ENCODE measurements at regions not wholly inside any gene's neighbourhood (a gene's known extent, or its start where the extent isn't known, plus 50 kb on each side); places are given as distances from the start of the nearest gene placed in this dataset.

DNA sequence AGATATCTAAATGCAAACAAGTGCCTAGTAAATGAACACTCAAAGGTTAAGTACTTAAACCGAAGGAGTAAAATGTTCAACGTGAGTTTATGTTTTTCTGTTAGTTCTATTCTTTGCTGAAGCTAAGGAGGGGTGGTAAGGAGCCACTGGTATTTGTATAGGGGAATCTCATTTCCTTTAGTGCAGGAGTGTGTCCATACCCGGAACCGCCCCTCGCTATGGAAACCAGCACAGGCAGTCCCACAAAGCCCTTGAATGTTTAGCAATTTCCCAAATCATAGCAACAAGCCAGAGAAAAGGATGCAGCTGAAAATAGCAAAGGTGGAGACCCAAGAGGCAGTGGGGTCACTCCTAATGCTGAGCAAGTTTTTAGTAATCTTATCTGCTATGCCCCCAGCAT lies 78.8 kb upstream of the STK32A start:
- no peak overlapping the region for H2AFZ ChIP-seq (ENCODE audit: control insufficient read depth, low read length)
- no peak overlapping the region for H3K27ac ChIP-seq (ENCODE audit: control insufficient read depth, insufficient read depth, low read length)
- DNase-seq (ENCODE audit: low read depth, low spot score) (no peak), FAIRE-seq (no peak)
- no peak overlapping the region for H3K9ac ChIP-seq (ENCODE audit: control insufficient read depth, extremely low read depth, insufficient read depth, low read length)
- H3K4me3 ChIP-seq (ENCODE audit: control insufficient read depth in 2 of 3, extremely low read depth in 1 of 3, insufficient read depth in 2 of 3, low read depth in 1 of 3, low read length in 3 of 3) = no peak overlapping the region
- H4K20me1 ChIP-seq (ENCODE audit: control insufficient read depth, extremely low read depth, insufficient read depth, low read length) = no peaks in the 10 kb centered on the region
- no peak for TF ChIP-seq EZH2 (IDR thresholded peaks at IDR 0.05; ENCODE audit: low read length)
- TF ChIP-seq, protein P1, sequence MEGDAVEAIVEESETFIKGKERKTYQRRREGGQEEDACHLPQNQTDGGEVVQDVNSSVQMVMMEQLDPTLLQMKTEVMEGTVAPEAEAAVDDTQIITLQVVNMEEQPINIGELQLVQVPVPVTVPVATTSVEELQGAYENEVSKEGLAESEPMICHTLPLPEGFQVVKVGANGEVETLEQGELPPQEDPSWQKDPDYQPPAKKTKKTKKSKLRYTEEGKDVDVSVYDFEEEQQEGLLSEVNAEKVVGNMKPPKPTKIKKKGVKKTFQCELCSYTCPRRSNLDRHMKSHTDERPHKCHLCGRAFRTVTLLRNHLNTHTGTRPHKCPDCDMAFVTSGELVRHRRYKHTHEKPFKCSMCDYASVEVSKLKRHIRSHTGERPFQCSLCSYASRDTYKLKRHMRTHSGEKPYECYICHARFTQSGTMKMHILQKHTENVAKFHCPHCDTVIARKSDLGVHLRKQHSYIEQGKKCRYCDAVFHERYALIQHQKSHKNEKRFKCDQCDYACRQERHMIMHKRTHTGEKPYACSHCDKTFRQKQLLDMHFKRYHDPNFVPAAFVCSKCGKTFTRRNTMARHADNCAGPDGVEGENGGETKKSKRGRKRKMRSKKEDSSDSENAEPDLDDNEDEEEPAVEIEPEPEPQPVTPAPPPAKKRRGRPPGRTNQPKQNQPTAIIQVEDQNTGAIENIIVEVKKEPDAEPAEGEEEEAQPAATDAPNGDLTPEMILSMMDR (optimal IDR thresholded peaks at IDR 0.05 in 1 of 3, IDR thresholded peaks at IDR 0.05 in 1 of 3, conservative IDR thresholded peaks at IDR 0.05 in 1 of 3; ENCODE audit: extremely low read depth in 1 of 3, insufficient read depth in 2 of 3, low read length in 3 of 3) = no peak
- H3K27me3 ChIP-seq (ENCODE audit: control insufficient read depth, extremely low read depth, insufficient read depth, low read length) = no peaks in the 10 kb centered on the region
- dilution Hi-C loops (cut with MboI; ENCODE audit: extremely low pct_ligation_motif_present, low sequenced_read_pairs) = no loop called here
- H3K36me3 ChIP-seq (ENCODE audit: control insufficient read depth in 2 of 2, extremely low read depth in 1 of 2, insufficient read depth in 2 of 2, low read length in 2 of 2) = no peaks in the 10 kb centered on the region
- no peaks in the 10 kb centered on the region for H3K4me1 ChIP-seq (ENCODE audit: control insufficient read depth, extremely low read depth, insufficient read depth, low read length)
- no peaks in the 10 kb centered on the region for H3K9me3 ChIP-seq (ENCODE audit: control insufficient read depth, low read depth, low read length)
- no peaks in the 10 kb centered on the region for H3K79me2 ChIP-seq (ENCODE audit: control insufficient read depth, insufficient read depth, low read length)
- H3K4me2 ChIP-seq (ENCODE audit: control insufficient read depth, extremely low read depth, insufficient read depth, low read depth, low read length) = no peak overlapping the region
- H3K9me1 ChIP-seq (ENCODE audit: control insufficient read depth, extremely low read depth, insufficient read depth, low read length) = no peaks in the 10 kb centered on the region

DNA sequence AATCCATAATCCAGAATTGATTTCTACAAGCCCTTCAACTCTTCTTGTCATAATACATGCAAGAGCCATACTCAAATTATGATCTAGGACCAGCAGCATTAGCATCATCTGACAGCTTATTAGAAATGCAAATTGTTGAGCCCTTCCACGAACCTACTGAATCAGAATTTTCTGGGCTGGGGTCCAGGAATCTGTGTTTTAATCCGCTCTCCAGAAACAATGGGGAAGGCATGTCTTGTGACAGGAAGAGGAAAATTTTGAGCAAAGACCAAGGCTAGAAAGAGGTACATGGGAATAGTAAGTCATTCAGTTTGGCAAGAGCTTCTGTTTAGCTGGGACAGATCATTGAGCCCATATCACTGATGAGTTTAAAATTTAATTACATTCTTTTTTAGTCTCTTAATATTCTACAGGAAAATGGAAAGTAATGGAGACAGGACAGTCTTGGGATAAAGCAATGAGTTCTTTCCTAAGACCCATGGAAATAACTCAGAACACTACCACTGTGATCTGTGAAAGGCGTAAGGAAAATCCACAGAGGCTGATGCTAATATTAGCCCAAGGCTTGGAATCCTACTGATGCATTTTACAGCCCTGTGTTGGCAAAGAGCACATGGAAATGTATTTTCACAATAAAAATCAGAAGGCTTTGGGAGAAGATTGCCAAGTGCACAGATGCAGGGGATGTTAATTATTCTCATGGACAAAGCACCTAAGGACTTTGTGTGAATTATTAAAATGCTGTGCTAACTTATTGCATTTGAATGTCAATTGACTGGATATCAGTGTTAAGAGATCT lies 73.7 kb upstream of the STK32A start:
- Histone ChIP-seq H3K4me2 (ENCODE audit: control insufficient read depth, extremely low read depth, insufficient read depth, low read depth, low read length) (no peak overlapping the region), H3K36me3 (ENCODE audit: control insufficient read depth in 2 of 2, extremely low read depth in 1 of 2, insufficient read depth in 2 of 2, low read length in 2 of 2) (no peaks in the 10 kb centered on the region), H2AFZ (ENCODE audit: control insufficient read depth, low read length) (no peak overlapping the region), H3K9ac (ENCODE audit: control insufficient read depth, extremely low read depth, insufficient read depth, low read length) (no peak overlapping the region), H4K20me1 (ENCODE audit: control insufficient read depth, extremely low read depth, insufficient read depth, low read length) (no peaks in the 10 kb centered on the region), H3K9me3 (ENCODE audit: control insufficient read depth, low read depth, low read length) (no peaks in the 10 kb centered on the region), H3K4me1 (ENCODE audit: control insufficient read depth, extremely low read depth, insufficient read depth, low read length) (no peaks in the 10 kb centered on the region), H3K27me3 (ENCODE audit: control insufficient read depth, extremely low read depth, insufficient read depth, low read length) (no peaks in the 10 kb centered on the region), H3K9me1 (ENCODE audit: control insufficient read depth, extremely low read depth, insufficient read depth, low read length) (no peaks in the 10 kb centered on the region), H3K27ac (ENCODE audit: control insufficient read depth, insufficient read depth, low read length) (no peak overlapping the region), H3K4me3 (ENCODE audit: control insufficient read depth in 2 of 3, extremely low read depth in 1 of 3, insufficient read depth in 2 of 3, low read depth in 1 of 3, low read length in 3 of 3) (no peak overlapping the region), H3K79me2 (ENCODE audit: control insufficient read depth, insufficient read depth, low read length) (no peaks in the 10 kb centered on the region)
- DNase-seq (ENCODE audit: low read depth, low spot score) = no peak
- no peak for TF ChIP-seq EZH2 (IDR thresholded peaks at IDR 0.05; ENCODE audit: low read length)
- TF ChIP-seq, protein P1 (optimal IDR thresholded peaks at IDR 0.05 in 1 of 3, IDR thresholded peaks at IDR 0.05 in 1 of 3, conservative IDR thresholded peaks at IDR 0.05 in 1 of 3; ENCODE audit: extremely low read depth in 1 of 3, insufficient read depth in 2 of 3, low read length in 3 of 3) = no peak
- dilution Hi-C loops (cut with MboI; ENCODE audit: extremely low pct_ligation_motif_present, low sequenced_read_pairs) = no loop called here
- FAIRE-seq = no peak
